ENCODE measurements at regions not wholly inside any gene's neighbourhood (a gene's known extent, or its start where the extent isn't known, plus 50 kb on each side); places are given as distances from the start of the nearest gene placed in this dataset.

DNA sequence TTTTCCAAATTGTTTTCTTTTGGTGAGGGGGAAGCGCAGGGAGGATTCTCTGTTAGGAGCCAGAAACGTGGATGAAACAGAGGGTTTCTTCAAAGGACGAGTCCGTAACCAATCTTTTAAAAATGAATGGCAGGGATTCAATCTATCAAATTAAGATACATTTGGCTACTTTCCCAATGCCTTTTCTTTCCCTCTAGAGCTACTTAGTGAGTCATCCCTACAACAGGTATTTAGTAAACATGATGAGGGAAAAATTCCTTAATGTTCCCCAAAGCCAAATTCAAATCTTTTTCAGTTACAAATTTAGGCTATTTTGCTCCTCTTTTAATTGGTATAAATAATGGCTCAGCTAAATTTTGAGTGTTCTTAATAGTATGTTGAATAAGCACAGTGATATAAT, 366.4 kb upstream of the RIOK2 start:
- TF ChIP-seq, protein P1, sequence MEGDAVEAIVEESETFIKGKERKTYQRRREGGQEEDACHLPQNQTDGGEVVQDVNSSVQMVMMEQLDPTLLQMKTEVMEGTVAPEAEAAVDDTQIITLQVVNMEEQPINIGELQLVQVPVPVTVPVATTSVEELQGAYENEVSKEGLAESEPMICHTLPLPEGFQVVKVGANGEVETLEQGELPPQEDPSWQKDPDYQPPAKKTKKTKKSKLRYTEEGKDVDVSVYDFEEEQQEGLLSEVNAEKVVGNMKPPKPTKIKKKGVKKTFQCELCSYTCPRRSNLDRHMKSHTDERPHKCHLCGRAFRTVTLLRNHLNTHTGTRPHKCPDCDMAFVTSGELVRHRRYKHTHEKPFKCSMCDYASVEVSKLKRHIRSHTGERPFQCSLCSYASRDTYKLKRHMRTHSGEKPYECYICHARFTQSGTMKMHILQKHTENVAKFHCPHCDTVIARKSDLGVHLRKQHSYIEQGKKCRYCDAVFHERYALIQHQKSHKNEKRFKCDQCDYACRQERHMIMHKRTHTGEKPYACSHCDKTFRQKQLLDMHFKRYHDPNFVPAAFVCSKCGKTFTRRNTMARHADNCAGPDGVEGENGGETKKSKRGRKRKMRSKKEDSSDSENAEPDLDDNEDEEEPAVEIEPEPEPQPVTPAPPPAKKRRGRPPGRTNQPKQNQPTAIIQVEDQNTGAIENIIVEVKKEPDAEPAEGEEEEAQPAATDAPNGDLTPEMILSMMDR (IDR thresholded peaks at IDR 0.05; ENCODE audit: insufficient read depth, low read length), result no peak
- TF ChIP-seq POLR2AphosphoS5 (IDR thresholded peaks at IDR 0.05; ENCODE audit: low read depth), result no peak
- TF ChIP-seq, protein P2, sequence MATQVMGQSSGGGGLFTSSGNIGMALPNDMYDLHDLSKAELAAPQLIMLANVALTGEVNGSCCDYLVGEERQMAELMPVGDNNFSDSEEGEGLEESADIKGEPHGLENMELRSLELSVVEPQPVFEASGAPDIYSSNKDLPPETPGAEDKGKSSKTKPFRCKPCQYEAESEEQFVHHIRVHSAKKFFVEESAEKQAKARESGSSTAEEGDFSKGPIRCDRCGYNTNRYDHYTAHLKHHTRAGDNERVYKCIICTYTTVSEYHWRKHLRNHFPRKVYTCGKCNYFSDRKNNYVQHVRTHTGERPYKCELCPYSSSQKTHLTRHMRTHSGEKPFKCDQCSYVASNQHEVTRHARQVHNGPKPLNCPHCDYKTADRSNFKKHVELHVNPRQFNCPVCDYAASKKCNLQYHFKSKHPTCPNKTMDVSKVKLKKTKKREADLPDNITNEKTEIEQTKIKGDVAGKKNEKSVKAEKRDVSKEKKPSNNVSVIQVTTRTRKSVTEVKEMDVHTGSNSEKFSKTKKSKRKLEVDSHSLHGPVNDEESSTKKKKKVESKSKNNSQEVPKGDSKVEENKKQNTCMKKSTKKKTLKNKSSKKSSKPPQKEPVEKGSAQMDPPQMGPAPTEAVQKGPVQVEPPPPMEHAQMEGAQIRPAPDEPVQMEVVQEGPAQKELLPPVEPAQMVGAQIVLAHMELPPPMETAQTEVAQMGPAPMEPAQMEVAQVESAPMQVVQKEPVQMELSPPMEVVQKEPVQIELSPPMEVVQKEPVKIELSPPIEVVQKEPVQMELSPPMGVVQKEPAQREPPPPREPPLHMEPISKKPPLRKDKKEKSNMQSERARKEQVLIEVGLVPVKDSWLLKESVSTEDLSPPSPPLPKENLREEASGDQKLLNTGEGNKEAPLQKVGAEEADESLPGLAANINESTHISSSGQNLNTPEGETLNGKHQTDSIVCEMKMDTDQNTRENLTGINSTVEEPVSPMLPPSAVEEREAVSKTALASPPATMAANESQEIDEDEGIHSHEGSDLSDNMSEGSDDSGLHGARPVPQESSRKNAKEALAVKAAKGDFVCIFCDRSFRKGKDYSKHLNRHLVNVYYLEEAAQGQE (IDR thresholded peaks at IDR 0.05; ENCODE audit: insufficient replicate concordance, low read depth), result no peak
